C1 segment of cervical spinal cord (tissue), 14 donors: ENCODE measurements at regions not wholly inside any gene's neighbourhood (a gene's known extent, or its start where the extent isn't known, plus 50 kb on each side); places are given as distances from the start of the nearest gene placed in this dataset.

Experiments
- DNase-seq, 14 donors: peaks; one replicate each; lab custom pipeline; 2025; lab: John Stamatoyannopoulos, UW

- DNase-seq = no peak
Observed at GRCh38 chr3:168653255-168653654, 557.5 kb upstream of the GOLIM4 start.

GRCh38 chr3:168648321-168648720 lies 552.6 kb upstream of the GOLIM4 start:
- DNase-seq = no peak

- no peak for DNase-seq
Observed at GRCh38 chr3:168647582-168647981, 551.9 kb upstream of the GOLIM4 start.

GRCh38 chr3:168645180-168645579 lies 549.5 kb upstream of the GOLIM4 start:
- DNase-seq = no peak

GRCh38 chr3:168628549-168628948 lies 532.8 kb upstream of the GOLIM4 start:
- DNase-seq = no peak

- DNase-seq = no peak
Observed at GRCh38 chr3:168625477-168625876, 529.8 kb upstream of the GOLIM4 start.

GRCh38 chr3:168624892-168625448 lies 529.2 kb upstream of the GOLIM4 start:
- DNase-seq = no peak

- DNase-seq = no peak
Observed at GRCh38 chr3:168624195-168624594, 528.5 kb upstream of the GOLIM4 start.

GRCh38 chr3:168622795-168623194 lies 527.1 kb upstream of the GOLIM4 start:
- DNase-seq = no peak

GRCh38 chr3:168620854-168621253 lies 525.1 kb upstream of the GOLIM4 start:
- peak in 10 of 14 donors; percentile 1 to 41 (median 12) for DNase-seq

- DNase-seq = no peak
Observed at GRCh38 chr3:168618827-168619470, 523.2 kb upstream of the GOLIM4 start.

- no peak for DNase-seq
Observed at GRCh38 chr3:168617658-168618057, 521.9 kb upstream of the GOLIM4 start.

- DNase-seq = no peak
Observed at GRCh38 chr3:168616915-168617314, 521.2 kb upstream of the GOLIM4 start.

GRCh38 chr3:168615493-168616020 lies 519.8 kb upstream of the GOLIM4 start:
- no peak for DNase-seq

- no peak for DNase-seq
Observed at GRCh38 chr3:168613151-168613550, 517.4 kb upstream of the GOLIM4 start.

GRCh38 chr3:168612671-168613070 lies 516.9 kb upstream of the GOLIM4 start:
- no peak for DNase-seq

GRCh38 chr3:168611826-168612225 lies 516.1 kb upstream of the GOLIM4 start:
- no peak for DNase-seq

- DNase-seq = no peak
Observed at GRCh38 chr3:168608926-168609325, 513.2 kb upstream of the GOLIM4 start.

- no peak for DNase-seq
Observed at GRCh38 chr3:168604767-168605166, 509.0 kb upstream of the GOLIM4 start.

- no peak for DNase-seq
Observed at GRCh38 chr3:168598250-168598649, 502.5 kb upstream of the GOLIM4 start.

GRCh38 chr3:168596175-168596823 lies 500.6 kb upstream of the GOLIM4 start:
- DNase-seq = no peak

- no peak for DNase-seq
Observed at GRCh38 chr3:168591587-168591986, 495.9 kb upstream of the GOLIM4 start.

GRCh38 chr3:168589376-168589775 lies 493.7 kb upstream of the GOLIM4 start:
- DNase-seq = no peak
